ENCODE measurements at regions not wholly inside any gene's neighbourhood (a gene's known extent, or its start where the extent isn't known, plus 50 kb on each side); places are given as distances from the start of the nearest gene placed in this dataset.
"Not testable (repeated sequence)": the region's sequence is repeated elsewhere in the genome, so short reads cannot be mapped to it uniquely, and the experiment has no call there.

- H3K36me3 Mint-ChIP-seq = peaks cover 10% of the 10 kb centered on the region
- H3K9me3 Mint-ChIP-seq = peaks cover 5% of the 10 kb centered on the region
- peak overlapping the region; percentile 20 for H3K4me3 Mint-ChIP-seq
- no peaks in the 10 kb centered on the region for H3K27me3 Mint-ChIP-seq
- TF ChIP-seq, protein P1, sequence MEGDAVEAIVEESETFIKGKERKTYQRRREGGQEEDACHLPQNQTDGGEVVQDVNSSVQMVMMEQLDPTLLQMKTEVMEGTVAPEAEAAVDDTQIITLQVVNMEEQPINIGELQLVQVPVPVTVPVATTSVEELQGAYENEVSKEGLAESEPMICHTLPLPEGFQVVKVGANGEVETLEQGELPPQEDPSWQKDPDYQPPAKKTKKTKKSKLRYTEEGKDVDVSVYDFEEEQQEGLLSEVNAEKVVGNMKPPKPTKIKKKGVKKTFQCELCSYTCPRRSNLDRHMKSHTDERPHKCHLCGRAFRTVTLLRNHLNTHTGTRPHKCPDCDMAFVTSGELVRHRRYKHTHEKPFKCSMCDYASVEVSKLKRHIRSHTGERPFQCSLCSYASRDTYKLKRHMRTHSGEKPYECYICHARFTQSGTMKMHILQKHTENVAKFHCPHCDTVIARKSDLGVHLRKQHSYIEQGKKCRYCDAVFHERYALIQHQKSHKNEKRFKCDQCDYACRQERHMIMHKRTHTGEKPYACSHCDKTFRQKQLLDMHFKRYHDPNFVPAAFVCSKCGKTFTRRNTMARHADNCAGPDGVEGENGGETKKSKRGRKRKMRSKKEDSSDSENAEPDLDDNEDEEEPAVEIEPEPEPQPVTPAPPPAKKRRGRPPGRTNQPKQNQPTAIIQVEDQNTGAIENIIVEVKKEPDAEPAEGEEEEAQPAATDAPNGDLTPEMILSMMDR (conservative IDR thresholded peaks at IDR 0.05) = no peak
- no peak overlapping the region for H3K27ac Mint-ChIP-seq
- peaks cover 28% of the 10 kb centered on the region for H3K4me1 Mint-ChIP-seq (ENCODE audit: unreplicated experiment)
- DNase-seq (ENCODE audit: extremely low spot score, unreplicated experiment) = no peak
These were observed 54.2 kb downstream of the SIPA1L2 start for GRCh38 chr1:232575763-232576040.

GRCh38 chr1:232574889-232575762, 54.8 kb downstream of the SIPA1L2 start:
- peaks cover 10% of the 10 kb centered on the region for H3K36me3 Mint-ChIP-seq
- H3K4me1 Mint-ChIP-seq (ENCODE audit: unreplicated experiment) = peaks cover 31% of the 10 kb centered on the region
- H3K27ac Mint-ChIP-seq = peak overlapping the region; percentile 44
- TF ChIP-seq, protein P1 (conservative IDR thresholded peaks at IDR 0.05) = no peak
- H3K9me3 Mint-ChIP-seq = peaks cover 5% of the 10 kb centered on the region
- no peak for DNase-seq (ENCODE audit: extremely low spot score, unreplicated experiment)
- peak overlapping the region; percentile 60 for H3K4me3 Mint-ChIP-seq
- H3K27me3 Mint-ChIP-seq = no peaks in the 10 kb centered on the region

DNA sequence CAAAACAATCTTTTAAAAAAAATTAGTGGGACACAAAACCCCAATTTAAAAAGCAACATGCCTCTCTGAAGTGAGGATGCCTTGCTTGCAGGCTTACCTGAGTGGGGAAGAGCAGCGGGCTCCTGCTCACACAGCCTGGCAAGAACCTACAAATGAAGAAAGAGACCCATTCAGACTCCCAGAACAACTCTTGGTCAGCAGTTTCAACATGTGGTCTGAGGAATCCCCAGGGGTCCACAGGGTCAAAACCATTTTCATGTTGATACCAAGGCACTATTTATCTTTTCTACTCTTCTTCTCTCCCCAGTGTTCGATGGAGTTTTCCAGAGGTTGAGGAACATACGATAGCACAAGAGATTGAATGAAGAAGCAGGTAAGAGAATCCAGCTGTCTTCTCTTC, 55.9 kb downstream of the SIPA1L2 start:
- peaks cover 36% of the 10 kb centered on the region for H3K4me1 Mint-ChIP-seq (ENCODE audit: unreplicated experiment)
- no peak overlapping the region for H3K4me3 Mint-ChIP-seq
- H3K36me3 Mint-ChIP-seq = peaks cover 10% of the 10 kb centered on the region
- no peaks in the 10 kb centered on the region for H3K27me3 Mint-ChIP-seq
- H3K27ac Mint-ChIP-seq = no peak overlapping the region
- TF ChIP-seq, protein P1 (conservative IDR thresholded peaks at IDR 0.05) = no peak
- no peak for DNase-seq (ENCODE audit: extremely low spot score, unreplicated experiment)
- peaks cover 5% of the 10 kb centered on the region for H3K9me3 Mint-ChIP-seq

- Mint-ChIP-seq H3K36me3 (peaks cover 4% of the 10 kb centered on the region), H3K27me3 (no peaks in the 10 kb centered on the region), H3K4me1 (ENCODE audit: unreplicated experiment) (peaks cover 50% of the 10 kb centered on the region), H3K4me3 (no peak overlapping the region), H3K27ac (peak overlapping the region; percentile 18), H3K9me3 (peaks cover 5% of the 10 kb centered on the region)
- TF ChIP-seq, protein P1 (conservative IDR thresholded peaks at IDR 0.05) = no peak
- no peak for DNase-seq (ENCODE audit: extremely low spot score, unreplicated experiment)
These were observed 58.4 kb downstream of the SIPA1L2 start for GRCh38 chr1:232571523-232571922.

GRCh38 chr1:232570007-232570406, 59.9 kb downstream of the SIPA1L2 start:
- no peak overlapping the region for H3K27ac Mint-ChIP-seq
- H3K9me3 Mint-ChIP-seq = no peaks in the 10 kb centered on the region
- H3K36me3 Mint-ChIP-seq = peaks cover 4% of the 10 kb centered on the region
- TF ChIP-seq, protein P1 (conservative IDR thresholded peaks at IDR 0.05) = no peak
- H3K27me3 Mint-ChIP-seq = no peaks in the 10 kb centered on the region
- H3K4me3 Mint-ChIP-seq = no peak overlapping the region
- H3K4me1 Mint-ChIP-seq (ENCODE audit: unreplicated experiment) = peaks cover 54% of the 10 kb centered on the region
- DNase-seq (ENCODE audit: extremely low spot score, unreplicated experiment) = no peak

GRCh38 chr1:232569554-232569921, 60.4 kb downstream of the SIPA1L2 start:
- not testable (repeated sequence) for H3K9me3 Mint-ChIP-seq; H3K27me3 Mint-ChIP-seq; H3K36me3 Mint-ChIP-seq; H3K27ac Mint-ChIP-seq; DNase-seq (ENCODE audit: extremely low spot score, unreplicated experiment); H3K4me3 Mint-ChIP-seq
- H3K4me1 Mint-ChIP-seq (ENCODE audit: unreplicated experiment) = peaks cover 52% of the 10 kb centered on the region
